HG02623 (cell line): ENCODE measurements at regions not wholly inside any gene's neighbourhood (a gene's known extent, or its start where the extent isn't known, plus 50 kb on each side); places are given as distances from the start of the nearest gene placed in this dataset.

Experiments
- ATAC-seq: cut with Tn5 transposase; IDR thresholded peaks from one replicate; pipeline ENCODE4 v1.9.1; 2021; ENCODE audit warnings: moderate library complexity; ENCODE audit not compliant: unreplicated experiment

- no peak for ATAC-seq
Measured at GRCh38 chr9:27743490-27743889, 170.2 kb upstream of the C9orf72 start.

GRCh38 chr9:27747450-27747849, 174.2 kb upstream of the C9orf72 start:
- ATAC-seq: no peak

GRCh38 chr9:27749838-27750237, 176.6 kb upstream of the C9orf72 start:
- ATAC-seq: no peak

- ATAC-seq: no peak
Measured at GRCh38 chr9:27750566-27750965, 177.3 kb upstream of the C9orf72 start.

- no peak for ATAC-seq
Measured at GRCh38 chr9:27752069-27752468, 178.8 kb upstream of the C9orf72 start.

GRCh38 chr9:27755846-27756245, 182.6 kb upstream of the C9orf72 start:
- no peak for ATAC-seq

GRCh38 chr9:27756418-27756817, 183.1 kb upstream of the C9orf72 start:
- no peak for ATAC-seq

- no peak for ATAC-seq
Measured at GRCh38 chr9:27763831-27764230, 190.6 kb upstream of the C9orf72 start.

- no peak for ATAC-seq
Measured at GRCh38 chr9:27765266-27766072, 192.2 kb upstream of the C9orf72 start.

GRCh38 chr9:27766073-27766835, 193.0 kb upstream of the C9orf72 start:
- no peak for ATAC-seq

GRCh38 chr9:27768781-27769180, 195.5 kb upstream of the C9orf72 start:
- ATAC-seq: no peak

- ATAC-seq: no peak
Measured at GRCh38 chr9:27770541-27770940, 197.3 kb upstream of the C9orf72 start.

- no peak for ATAC-seq
Measured at GRCh38 chr9:27771803-27772545, 198.7 kb upstream of the C9orf72 start.

- no peak for ATAC-seq
Measured at GRCh38 chr9:27784847-27785713, 211.8 kb upstream of the C9orf72 start.

- no peak for ATAC-seq
Measured at GRCh38 chr9:27785714-27786100, 212.4 kb upstream of the C9orf72 start.

GRCh38 chr9:27787891-27788290, 214.6 kb upstream of the C9orf72 start:
- ATAC-seq: no peak

- no peak for ATAC-seq
Measured at GRCh38 chr9:27791311-27791710, 218.0 kb upstream of the C9orf72 start.

- ATAC-seq: no peak
Measured at GRCh38 chr9:27792971-27793689, 219.8 kb upstream of the C9orf72 start.

GRCh38 chr9:27799326-27799725, 226.0 kb upstream of the C9orf72 start:
- ATAC-seq: no peak

- no peak for ATAC-seq
Measured at GRCh38 chr9:27800159-27800558, 226.9 kb upstream of the C9orf72 start.
